NCI-H82 treated with DMSO at 0.1 percent for 48 hours (cell line): ENCODE measurements at regions not wholly inside any gene's neighbourhood (a gene's known extent, or its start where the extent isn't known, plus 50 kb on each side); places are given as distances from the start of the nearest gene placed in this dataset.

Experiments used
- DNase-seq: peaks from one replicate; lab custom pipeline; 2025; ENCODE audit not compliant: unreplicated experiment; lab: John Stamatoyannopoulos, UW

- DNase-seq: no peak
Measured at GRCh38 chr12:13318231-13319015, 121.9 kb downstream of the EMP1 start.

DNA sequence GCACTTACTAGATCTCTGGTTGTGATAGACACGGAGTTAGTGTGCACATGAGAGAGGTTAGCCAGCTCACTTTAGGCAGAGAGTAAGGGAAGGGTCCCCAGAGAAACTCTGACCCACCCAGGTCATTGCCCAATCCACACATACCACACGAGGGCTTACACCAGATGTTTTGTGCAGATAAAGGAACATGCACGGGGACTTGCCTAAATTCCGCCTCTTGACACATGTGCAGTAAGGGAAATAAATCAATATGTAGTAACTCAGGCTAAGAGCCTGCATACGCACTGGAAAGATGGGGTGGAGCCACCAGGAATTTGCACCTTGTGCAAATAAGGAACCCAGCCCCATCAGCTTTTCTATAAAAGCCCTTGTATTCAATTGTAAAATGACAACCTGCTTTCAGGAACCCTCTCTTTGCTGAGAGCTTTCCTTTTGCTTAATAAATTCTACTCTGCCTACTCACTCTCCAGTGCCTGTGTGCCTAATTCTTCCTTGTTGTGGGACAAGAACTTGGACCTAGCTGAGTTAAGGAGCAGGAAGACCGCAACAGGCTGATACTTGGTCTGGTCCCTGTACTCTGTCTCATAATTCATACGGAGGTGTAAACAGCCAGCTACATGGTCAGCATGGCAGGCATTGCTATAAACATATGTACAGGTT lies 120.2 kb downstream of the EMP1 start:
- DNase-seq: no peak

DNA sequence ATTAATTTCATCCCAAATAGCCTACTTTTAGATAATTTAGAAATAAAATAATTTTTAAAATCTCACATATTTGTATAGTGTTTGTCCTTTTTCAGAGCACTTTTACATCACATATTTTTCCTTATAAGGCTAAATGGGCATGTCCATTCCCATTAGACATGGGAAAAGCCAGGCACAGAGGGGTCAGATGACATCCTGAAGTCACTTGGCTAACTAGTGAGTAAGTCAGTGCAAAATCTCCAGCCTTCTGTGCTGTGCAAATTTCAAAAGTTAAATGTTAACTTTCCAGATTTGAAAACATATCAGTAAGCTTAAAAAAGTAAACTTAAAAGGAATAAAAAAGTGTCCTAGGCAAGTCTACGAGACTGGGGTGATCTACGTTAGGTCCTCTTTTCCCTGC lies 117.4 kb downstream of the EMP1 start:
- no peak for DNase-seq

DNA sequence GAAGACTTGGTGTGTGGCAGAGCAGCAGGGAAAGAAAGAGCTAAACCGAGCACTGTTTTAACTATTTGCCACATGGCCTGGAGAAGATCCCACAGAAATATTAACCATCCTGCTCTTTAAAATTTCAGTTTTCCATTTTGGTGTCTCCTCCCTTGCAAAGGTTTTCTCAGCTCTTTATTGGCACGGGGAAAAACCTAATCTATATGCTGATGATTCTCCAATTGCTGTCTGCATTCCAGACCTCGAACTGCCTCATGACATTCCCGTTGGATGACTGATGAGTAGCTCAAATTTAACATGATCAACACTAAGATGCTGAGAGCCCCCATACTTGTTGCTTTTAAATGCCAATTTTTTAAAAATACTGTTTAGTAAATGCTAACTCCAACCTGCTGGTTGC lies 115.0 kb downstream of the EMP1 start:
- DNase-seq: no peak

- DNase-seq: no peak
Measured at GRCh38 chr12:13307143-13307816, 110.8 kb downstream of the EMP1 start.

DNA sequence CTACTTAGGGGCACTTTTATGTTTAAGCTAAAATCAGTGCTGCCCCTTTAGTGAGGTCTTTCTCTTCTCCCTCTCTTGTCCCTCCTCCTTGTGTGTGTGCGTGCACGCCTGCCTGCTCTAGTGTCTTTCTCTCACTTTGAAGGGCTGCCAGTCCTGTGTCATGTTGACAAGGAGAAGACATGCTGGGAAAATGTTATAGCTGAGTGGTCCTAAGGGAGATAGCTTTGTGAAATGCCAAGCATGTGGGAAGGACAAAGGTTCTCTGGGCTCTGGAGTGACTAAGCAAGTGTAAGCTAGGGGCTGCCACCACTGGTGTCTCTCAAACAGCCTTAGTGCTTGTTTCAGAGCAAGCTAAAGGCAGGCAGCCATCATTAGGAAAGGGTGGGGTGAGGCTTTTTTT lies 108.4 kb downstream of the EMP1 start:
- no peak for DNase-seq

DNA sequence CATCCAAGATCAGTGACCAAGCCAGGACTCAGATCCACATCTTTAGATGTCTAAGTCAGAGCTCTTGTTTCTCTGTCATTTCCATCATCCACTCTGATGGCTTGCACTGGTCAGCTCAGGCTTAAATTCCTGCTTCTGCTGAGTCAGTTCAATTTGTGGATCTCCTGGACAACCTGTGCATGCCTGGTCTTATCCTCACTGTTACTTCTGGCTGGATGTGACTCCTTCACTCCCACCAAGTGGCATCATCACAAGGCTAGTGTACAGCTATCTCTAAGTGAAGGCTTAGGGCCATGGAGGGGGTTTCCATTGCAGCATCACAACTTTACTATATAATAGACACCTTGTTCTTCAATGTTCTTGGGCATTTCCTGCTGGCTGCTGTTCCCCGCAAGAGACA lies 102.9 kb downstream of the EMP1 start:
- no peak for DNase-seq

GRCh38 chr12:13293096-13293495 lies 96.6 kb downstream of the EMP1 start:
- DNase-seq: peak; percentile 27

- no peak for DNase-seq
Measured at GRCh38 chr12:13289653-13290289, 93.2 kb downstream of the EMP1 start.

GRCh38 chr12:13288937-13289652 lies 92.6 kb downstream of the EMP1 start:
- DNase-seq: no peak

- no peak for DNase-seq
Measured at GRCh38 chr12:13288501-13288900, 92.0 kb downstream of the EMP1 start.

GRCh38 chr12:13283867-13284266 lies 87.3 kb downstream of the EMP1 start:
- no peak for DNase-seq

- no peak for DNase-seq
Measured at GRCh38 chr12:13282861-13283260, 86.3 kb downstream of the EMP1 start.

DNA sequence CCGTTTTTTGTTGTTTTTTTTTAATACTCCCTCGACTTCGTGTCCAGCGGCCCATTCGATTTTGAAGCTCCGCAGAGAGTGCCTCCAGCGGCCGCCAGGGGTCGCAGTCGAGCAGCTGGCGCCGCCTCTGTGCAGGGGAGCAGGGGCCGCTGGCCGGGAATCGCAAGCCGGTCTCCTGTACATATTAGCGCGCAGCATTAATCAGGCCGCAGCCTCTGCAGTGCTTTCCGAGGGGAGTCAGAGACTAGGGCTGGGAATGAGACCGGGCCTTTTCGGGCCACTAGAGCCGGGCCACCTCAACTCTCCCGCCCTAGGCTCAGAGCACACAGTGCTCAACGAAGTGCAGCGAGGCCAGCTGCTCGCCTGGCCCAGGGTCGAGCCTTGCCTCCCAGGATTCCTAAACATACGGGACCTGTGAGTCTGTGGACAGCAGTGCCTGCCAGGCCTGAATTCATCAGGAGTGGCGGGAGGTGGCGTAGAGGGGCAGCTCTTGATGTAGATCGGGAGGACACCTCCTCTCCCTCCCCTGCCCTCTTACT lies 81.8 kb downstream of the EMP1 start:
- peak; percentile 16 for DNase-seq

GRCh38 chr12:13277293-13277692 lies 80.8 kb downstream of the EMP1 start:
- no peak for DNase-seq

DNA sequence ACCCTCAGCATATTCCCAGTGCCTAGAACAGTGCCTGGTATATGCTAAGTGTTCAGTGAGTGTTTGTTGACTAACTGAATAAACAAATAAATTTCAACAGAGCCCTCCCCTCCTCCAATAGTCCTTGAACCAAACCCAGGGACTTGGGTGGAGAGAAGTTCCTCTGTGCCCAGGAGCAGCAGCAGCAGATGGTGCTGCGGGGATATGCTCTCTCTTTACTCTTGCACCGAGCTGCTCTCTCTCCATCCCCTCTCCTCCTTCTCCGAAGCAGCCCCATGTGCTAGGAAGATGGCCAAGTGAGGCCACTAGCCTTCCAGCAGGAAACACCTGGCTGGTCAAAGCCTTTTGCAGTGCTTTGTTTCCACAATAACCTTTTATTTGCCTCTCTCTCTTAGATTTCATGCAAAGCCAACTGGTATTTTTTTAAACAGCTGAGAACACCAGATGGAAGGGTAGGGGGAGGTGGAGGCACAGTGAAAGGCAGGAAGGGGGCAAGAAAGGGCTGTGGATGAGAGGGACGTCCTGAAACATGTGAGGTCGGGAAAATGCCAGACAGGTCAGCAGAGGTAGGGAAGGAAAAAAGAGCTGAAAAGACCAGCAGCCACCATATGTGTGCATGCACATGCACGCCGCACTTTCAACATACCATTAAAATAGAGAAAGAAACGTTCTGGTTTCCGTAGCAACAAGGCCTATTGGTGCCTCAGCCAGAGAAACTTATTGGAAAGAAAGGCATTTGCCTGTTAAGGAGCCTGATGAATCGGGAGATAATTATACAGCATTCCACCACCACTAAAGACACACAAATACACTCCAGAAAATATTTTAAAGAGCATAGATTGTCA lies 78.9 kb downstream of the EMP1 start:
- no peak for DNase-seq

DNA sequence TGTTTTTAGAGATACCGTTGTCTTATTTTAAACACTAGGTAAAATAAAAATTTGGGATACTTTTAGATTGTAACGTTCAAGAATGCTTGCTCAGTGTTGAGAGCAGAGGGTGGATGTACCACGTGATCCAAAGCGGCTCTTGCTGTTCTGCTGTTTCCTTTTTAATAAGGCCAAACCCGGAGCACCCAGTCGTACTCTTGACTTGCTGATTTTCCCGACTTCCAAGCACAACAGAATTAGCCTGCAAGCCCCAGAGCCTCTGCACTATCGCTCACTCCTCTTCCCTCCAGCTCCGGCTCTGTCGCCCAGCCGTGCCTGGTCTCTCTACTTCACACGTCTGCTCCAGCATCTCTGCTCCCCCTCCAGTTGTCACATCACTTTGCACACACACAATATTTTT lies 77.3 kb downstream of the EMP1 start:
- DNase-seq: no peak

- DNase-seq: no peak
Measured at GRCh38 chr12:13273097-13273496, 76.6 kb downstream of the EMP1 start.

DNA sequence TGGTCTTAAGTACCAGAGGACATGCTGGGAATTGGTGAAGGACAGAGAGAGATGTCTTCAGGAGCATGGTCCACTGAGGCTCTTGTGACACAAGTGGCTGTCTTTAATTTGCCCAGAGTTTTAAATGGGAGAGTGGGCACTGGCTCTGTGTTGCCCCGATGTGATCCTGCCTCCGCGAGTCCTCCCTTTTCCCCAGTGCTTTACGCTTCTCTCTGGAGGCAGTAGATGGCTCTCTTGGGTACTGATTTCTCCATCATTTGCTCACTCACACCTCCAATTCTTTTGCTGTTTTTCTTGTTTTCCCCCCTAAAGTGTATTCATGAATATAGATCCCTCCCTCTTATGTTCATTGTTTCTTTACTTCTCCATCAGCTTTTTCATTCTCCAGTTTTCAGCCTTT lies 74.3 kb downstream of the EMP1 start:
- no peak for DNase-seq
